GM18951 (cell line): ENCODE measurements at regions not wholly inside any gene's neighbourhood (a gene's known extent, or its start where the extent isn't known, plus 50 kb on each side); places are given as distances from the start of the nearest gene placed in this dataset.

Experiments used
- POLR2A ChIP-seq: IDR thresholded peaks from 4 replicates; pipeline ENCODE4 v1.6.1; 2011; ENCODE audit warnings: mild to moderate bottlenecking; ENCODE audit not compliant: insufficient read length, insufficient read depth; ENCODE audit errors: extremely low read depth
- in situ Hi-C: fragments of 300-500 bp; cut with MboI; formaldehyde crosslinking; loops from one replicate; pipeline ENCODE4 v1.12.0; 2022; ENCODE audit warnings: low sequenced_read_pairs, mixed read lengths, inconsistent platforms; ENCODE audit not compliant: unreplicated experiment

DNA sequence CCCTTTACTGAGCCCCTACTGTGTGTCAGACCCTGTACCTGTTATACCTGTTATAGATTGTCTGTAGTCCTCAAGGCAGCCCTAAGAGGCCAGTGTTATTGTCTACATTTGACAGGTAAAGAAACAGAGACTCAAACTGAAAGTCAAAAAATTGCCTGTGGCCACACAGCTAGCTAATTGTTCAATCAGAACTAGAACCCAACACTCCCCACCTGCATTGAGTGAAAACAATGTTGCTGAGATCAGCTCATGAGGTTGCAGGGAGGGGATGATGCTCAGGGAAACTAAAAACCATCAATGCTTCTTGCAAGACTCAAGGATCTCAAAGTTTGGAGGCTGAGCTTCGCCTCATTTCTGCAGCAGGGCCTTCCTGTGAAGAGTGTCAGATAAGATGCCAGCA lies 109.5 kb upstream of the LMO4 start:
- in situ Hi-C loops, result no loop called here
- no peak for TF ChIP-seq POLR2A

DNA sequence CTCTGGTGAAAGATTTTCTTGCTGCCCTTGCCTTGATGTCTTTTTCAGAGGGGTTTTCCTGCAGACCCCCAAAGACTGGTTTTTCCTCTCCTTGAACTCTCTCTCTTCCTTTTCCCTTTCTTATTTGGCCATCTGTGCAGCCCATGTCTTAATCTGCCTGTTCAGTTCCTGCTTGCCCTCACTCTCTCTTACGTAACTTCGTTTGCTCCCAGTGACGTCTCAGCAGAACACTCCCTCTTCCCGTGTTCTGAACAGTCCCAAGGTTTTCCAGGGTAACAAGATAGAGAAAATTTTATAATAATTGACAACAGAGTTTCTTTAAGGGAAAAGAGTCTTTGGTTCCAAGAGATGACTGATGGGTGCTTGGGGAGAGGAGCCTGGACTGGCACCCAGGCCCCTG lies 109.1 kb upstream of the LMO4 start:
- no peak for TF ChIP-seq POLR2A
- in situ Hi-C loops, result no loop called here

DNA sequence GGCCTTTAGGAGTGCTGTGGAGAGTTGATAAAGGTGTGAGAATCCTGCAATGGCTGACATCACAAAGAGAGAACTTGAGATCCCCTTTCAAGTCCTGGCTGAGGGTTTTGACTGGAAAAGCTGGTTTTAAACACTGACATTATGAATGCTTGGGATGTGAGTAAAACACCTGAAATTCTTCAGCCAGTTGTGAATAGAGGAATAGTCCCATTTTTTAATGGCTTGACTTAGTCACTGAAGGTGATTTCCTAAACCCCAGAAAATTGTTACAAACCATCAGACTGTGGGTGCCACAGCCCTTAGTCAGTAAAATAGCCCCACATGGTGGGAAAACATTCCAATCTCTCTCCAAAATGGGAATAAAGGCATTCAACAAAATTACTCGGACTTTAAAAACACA lies 107.7 kb upstream of the LMO4 start:
- no peak for TF ChIP-seq POLR2A
- in situ Hi-C loops, result no loop called here

DNA sequence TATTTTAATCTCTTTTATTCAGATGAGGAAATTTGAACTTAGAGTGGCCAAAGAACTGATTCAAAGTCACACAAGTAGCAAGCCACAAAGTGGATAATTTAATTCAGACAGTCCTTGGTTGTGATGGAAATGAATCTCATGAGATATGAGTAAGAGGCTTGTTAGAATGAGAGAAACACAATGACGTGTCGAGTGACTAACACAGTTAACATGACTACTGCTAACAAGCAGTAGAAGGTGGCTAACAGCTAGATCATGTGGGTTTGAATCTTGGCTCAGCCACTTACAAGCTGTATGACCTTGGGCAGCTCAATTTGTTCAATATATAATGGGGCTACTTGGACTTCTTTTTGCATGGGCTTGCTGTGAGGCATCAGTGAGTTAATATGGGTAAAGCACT lies 104.5 kb upstream of the LMO4 start:
- in situ Hi-C loops, result no loop called here
- TF ChIP-seq POLR2A, result no peak

DNA sequence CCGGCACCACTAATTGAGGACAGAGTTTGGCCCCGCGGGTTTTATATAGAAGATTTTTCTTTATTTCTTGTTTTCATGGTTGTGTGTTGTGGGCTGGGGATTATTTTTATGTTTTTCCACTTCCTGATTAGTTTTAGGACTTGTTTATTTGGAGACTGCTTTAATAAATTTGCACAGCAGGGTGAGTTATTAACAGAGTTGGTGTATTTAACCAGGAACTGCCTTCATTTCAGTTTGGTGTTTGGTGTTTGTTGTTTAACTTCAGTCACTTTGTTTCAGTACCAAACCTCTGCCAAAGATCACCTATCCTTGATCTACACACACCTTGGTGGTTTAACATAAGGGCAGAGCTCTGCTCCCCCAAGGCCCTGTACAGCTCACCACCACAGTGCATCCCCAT lies 103.5 kb upstream of the LMO4 start:
- in situ Hi-C loops, result no loop called here
- no peak for TF ChIP-seq POLR2A

DNA sequence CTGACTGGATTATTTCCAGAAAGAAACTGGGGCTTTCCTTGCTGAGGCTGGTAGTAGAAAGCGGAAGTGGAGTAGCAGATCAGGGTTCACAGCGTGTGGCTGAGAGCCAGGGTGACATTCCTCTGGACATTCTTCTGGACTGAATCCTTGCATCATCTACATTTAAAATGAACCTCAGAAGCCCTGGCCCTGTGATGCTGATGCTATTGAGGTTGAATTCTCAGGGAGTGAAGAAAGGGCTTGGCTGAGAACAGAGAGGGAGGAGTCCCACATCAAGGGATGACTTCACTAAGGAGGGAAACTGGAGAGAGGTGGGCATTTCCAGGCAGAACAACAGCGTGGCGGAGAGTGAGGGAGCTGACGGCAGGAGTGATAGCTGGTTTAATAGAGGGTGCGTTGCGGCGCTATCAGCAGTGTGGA lies 102.3 kb upstream of the LMO4 start:
- in situ Hi-C loops, result no loop called here
- no peak for TF ChIP-seq POLR2A

DNA sequence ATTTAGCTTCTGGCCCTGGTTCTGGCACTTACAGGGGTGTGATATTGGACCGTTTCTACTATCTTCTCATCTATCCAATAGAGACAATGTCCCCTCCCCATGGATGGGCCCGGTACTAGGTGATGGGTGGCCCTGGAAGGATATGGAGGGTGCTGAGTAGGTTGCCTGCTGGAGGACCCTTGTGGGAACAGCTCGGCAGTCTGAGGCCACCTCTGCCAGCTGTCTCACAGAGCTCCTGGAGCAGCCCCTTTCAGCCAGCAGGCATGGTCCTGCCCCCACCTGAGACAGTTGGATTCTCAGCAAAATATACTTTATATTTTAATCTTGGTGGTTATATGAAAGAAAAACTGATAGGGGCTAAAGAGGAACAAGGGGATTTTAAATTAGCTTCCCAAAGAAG lies 101.0 kb upstream of the LMO4 start:
- in situ Hi-C loops, result no loop called here
- TF ChIP-seq POLR2A, result no peak

DNA sequence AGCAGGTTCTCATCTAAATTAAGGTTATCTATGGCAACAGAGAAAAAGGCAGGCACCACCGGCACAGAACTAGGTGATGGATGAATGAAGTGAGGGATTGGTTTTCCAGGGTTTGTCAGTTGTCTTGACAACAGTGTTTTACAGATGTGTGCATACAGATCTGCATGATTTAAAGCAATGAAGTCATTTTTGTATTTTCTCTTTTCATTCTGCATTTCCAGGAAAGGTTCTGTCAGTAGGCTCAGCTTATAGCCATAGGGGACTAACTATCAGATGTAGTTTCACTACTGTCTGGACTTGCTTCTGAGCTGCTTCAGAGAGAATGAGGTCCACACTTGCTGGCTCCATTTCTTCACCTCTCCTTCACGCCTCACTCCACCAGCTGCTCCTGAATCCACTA lies 98.2 kb upstream of the LMO4 start:
- in situ Hi-C loops, result no loop called here
- no peak for TF ChIP-seq POLR2A

DNA sequence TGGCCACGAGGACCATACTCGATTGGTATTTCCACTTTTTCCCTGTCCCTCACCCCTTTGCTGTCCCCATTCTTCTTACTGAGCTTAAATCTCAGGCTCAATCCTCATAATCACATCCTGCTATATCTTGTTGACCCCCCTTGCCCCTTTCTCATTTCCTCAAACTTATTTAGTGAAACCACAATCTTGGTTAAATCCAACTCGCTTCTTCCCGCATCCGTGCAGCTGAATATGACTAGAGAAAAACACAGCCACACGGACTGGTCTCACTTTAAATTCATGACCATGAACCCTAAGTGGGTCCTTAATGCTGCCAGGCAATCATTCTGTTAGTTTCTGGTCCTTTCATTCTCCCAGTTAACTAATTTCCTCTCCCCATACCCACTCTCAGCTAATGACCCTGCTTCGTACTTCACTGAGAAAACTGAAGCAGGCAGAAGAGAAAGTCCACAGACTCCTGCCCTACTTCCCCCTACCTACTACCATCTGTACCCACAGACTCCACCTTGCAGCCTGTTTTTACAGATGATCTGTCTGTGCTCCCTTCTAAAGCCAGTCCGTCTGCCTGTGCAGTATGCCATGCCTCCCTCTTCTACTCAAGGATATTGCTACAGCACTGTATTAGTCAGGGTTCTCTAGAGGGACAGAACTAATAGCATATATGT lies 96.8 kb upstream of the LMO4 start:
- TF ChIP-seq POLR2A, result no peak
- in situ Hi-C loops, result no loop called here

DNA sequence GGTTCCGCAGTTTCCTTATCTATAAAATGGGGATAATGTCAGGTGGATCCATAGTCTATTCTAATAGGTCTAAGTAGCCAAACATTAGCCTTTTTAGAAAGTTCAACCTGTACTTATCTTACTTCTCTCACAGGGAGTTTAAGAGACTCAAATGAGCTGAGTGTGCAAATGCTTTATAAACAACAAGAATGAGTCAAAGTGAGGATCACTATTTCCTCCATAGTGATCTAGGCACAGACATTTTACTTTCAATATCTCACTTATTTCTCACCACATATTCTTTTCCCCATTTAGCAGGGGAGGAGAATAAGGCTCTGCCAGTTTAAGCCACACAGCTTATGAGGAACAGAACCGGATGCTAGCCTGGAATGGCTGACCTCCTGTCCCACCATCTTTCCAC lies 92.1 kb upstream of the LMO4 start:
- TF ChIP-seq POLR2A, result no peak
- in situ Hi-C loops, result no loop called here

DNA sequence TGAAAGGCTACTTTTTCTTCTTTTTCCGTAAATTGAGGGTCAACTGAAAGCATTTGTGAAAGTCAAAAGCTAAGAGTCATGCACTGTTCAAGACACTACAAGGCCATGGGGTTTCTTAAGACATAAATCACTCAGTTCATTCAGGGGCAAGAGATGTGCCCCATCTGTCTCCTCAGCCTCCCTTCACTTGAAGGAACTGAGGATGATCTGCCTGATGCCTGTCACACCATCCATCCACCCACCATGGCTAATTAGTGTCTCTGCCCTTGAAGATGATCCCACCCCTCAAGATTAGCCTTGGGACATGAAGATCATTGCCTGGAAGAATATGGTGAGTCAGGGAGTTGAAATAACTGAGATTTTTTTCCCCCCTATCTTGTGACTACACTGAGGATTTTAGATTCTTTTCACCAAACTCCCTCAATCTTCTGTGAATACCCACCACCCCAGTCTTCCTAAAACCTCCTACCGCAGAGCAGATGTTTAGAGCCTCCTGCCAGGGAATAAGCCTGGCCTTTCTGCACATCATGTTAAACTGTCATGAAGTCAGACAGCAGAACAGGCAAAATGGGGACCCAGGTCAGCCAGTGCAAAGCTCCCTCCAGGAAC lies 88.6 kb upstream of the LMO4 start:
- no peak for TF ChIP-seq POLR2A
- in situ Hi-C loops, result no loop called here

DNA sequence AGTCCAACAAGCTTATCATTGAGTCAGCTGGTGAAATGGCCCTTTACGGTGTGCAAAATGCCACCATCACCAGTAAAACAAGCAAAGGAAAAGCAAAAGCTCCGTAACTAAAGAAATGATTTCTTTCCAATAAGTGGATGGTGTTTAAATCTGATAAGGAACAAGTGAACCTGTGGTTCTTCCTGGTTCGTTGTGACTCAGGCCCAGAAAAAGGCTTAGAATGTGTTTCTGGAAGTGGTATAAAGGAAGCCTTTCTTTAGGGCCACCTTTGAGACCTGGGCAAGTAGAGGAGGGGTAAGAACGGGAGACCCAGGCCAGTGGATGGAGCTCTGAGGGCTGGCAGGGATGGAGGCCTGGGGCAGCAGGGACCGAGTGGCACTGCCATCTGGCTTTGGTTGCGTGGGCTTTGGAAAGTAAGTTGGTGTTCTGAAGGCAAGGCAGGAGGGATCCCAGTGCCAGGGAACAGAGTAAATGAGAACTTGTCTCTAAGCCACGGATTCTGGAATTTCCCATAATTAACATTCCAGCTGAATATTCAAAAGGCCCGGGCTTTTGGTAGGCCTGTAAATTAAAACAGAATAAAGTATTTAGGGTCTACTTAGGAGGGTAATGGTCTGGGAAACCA lies 87.9 kb upstream of the LMO4 start:
- TF ChIP-seq POLR2A, result no peak
- in situ Hi-C loops, result no loop called here

DNA sequence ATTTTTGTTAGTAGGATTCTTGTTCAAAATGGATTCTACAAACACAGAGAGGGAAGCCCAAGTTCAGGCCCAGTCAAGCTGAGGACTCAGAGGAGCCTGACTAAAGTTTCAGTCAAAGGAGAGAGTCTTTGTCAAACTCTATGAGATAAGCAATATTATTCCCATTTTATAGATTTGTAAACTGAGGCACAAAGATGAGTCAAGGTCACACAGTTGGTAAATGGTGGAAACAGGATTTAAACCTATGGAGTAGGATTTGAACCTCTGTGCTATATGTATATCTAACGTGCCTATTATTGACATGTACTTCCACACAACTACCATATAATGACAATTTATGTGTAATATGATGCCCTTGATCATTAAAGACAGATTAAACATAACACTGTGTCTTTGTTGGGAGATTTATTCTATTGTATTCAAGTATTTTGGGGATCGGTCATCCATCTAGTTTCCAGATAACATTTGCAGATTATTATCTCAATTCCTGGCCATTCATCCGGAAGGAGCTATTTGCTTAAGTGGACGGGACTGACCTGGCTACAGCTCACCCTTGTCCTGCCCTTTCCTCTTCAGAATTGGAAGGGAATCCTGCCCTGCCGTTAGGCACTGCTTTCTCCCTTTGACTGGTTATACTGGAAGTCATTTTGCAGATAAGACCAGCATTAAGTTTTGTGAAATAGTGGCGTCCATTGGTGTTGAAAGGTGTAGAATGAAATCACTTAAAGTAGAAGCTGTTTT lies 86.1 kb upstream of the LMO4 start:
- TF ChIP-seq POLR2A, result no peak
- in situ Hi-C loops, result no loop called here
